Gastroesophageal sphincter (tissue), 4 donors: ENCODE measurements at regions not wholly inside any gene's neighbourhood (a gene's known extent, or its start where the extent isn't known, plus 50 kb on each side); places are given as distances from the start of the nearest gene placed in this dataset.

Experiments used
- ATAC-seq: fragments of 150-250 bp; one replicate; pipeline ENCODE4 v1.9.1; 2016; ENCODE audit warnings: mild to moderate bottlenecking, moderate library complexity
- H3K27ac ChIP-seq, 4 donors: fragments of 200-600 bp; sonication (generic) in 3 of 4; 1 replicate in 3 of 4; 2 replicates in 1 of 4; pipeline ENCODE4 v1.5.1; 2016 to 2019
- H3K27me3 ChIP-seq: fragments of 200-600 bp; sonication (generic); one replicate; pipeline ENCODE4 v1.5.1; 2019
- H3K36me3 ChIP-seq, 2 donors: fragments of 200-600 bp; sonication (generic); one replicate each; pipeline ENCODE4 v1.5.1; 2019; ENCODE audit warnings: control low read depth in 1 of 2
- H3K4me1 ChIP-seq, 3 donors: fragments of 200-600 bp; sonication (generic); 1 replicate in 2 of 3; 2 replicates in 1 of 3; pipeline ENCODE4 v1.5.1; 2016 to 2019; ENCODE audit warnings: control low read depth in 2 of 3
- H3K4me3 ChIP-seq, 2 donors: fragments of 200-600 bp; sonication (generic); one replicate each; pipeline ENCODE4 v1.5.1; 2019; ENCODE audit warnings: mild to moderate bottlenecking in 1 of 2, moderate library complexity in 1 of 2
- H3K9me3 ChIP-seq, 3 donors: fragments of 200-600 bp; sonication (generic); one replicate each; pipeline ENCODE4 v1.5.1; 2017 to 2019; ENCODE audit warnings: control low read depth in 2 of 3
- CTCF ChIP-seq, 4 experiments: fragments of 200-600 bp in 2 of 4; fragments of 450-650 bp in 2 of 4; sonication (generic) in 1 of 4; IDR thresholded peaks; one replicate each; pipeline ENCODE4 v1.5.1; 2017 to 2019; ENCODE audit warnings: antibody characterized with exemption in 4 of 4, mild to moderate bottlenecking in 2 of 4, moderate library complexity in 2 of 4
- EP300 ChIP-seq: sonication (generic); formaldehyde crosslinking; IDR thresholded peaks from one replicate; pipeline ENCODE4 v1.6.1; 2017; ENCODE audit warnings: antibody characterized with exemption, mild to moderate bottlenecking
- POLR2A ChIP-seq, 2 donors: fragments of 450-650 bp; IDR thresholded peaks; one replicate each; pipeline ENCODE4 v1.6.1; 2017; ENCODE audit warnings: antibody characterized with exemption in 2 of 2, mild to moderate bottlenecking in 2 of 2, moderate library complexity in 1 of 2
- POLR2AphosphoS5 ChIP-seq: sonication (generic); formaldehyde crosslinking; IDR thresholded peaks from one replicate; pipeline ENCODE4 v1.6.1; 2017; ENCODE audit warnings: antibody characterized with exemption
- WGBS, 2 donors: methylation state at CpG; one replicate each; pipeline ENCODE4 v1.1.5; 2018; ENCODE audit warnings: low coverage in 1 of 2; 5-methylcytosine and 5-hydroxymethylcytosine counted together

DNA sequence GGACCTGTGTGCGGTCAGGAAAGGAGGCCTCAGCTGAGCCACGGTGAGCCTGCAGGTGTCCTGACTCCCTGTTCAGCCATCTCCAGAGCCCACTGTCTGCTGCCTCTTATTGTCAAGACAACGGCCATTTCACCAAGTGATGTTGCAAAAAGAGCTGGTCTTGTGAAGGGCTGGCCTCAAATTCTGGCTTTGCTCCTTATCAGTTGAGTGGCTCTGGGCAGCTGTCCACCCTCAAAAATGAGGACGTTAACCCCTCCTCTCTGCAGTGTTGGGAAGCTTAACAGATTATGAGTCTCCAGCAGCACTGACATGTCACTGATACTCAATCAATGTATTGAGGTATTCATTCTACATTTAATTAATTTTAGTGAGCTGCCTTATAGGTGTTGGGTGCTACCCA, 171.1 kb upstream of the TOX3 start:
- H3K36me3 ChIP-seq: no peaks in the 10 kb centered on the region
- WGBS, 2 donors: 0 to 63% methylated on average over 1 of the region's 4 CpGs
- TF ChIP-seq POLR2AphosphoS5: no peak
- no peak for TF ChIP-seq POLR2A (IDR thresholded peaks at IDR 0.05)
- TF ChIP-seq EP300: no peak
- no peak for TF ChIP-seq CTCF (IDR thresholded peaks at IDR 0.05)
- no peak overlapping the region for H3K4me3 ChIP-seq
- H3K27me3 ChIP-seq: peaks cover 43% of the 10 kb centered on the region
- no peaks in the 10 kb centered on the region for H3K4me1 ChIP-seq
- H3K9me3 ChIP-seq: no peaks in the 10 kb centered on the region
- no peak overlapping the region for H3K27ac ChIP-seq
- no peak for ATAC-seq

- Histone ChIP-seq H3K9me3 (no peaks in the 10 kb centered on the region), H3K4me3 (no peak overlapping the region), H3K27ac (no peak overlapping the region), H3K4me1 (no peaks in the 10 kb centered on the region), H3K27me3 (peaks cover 39% of the 10 kb centered on the region), H3K36me3 (no peaks in the 10 kb centered on the region)
- no peak for ATAC-seq
- 20 to 31% methylated on average over 6 to 7 of the region's 7 CpGs for WGBS, 2 donors
- TF ChIP-seq POLR2AphosphoS5: no peak
- no peak for TF ChIP-seq POLR2A (IDR thresholded peaks at IDR 0.05)
- TF ChIP-seq CTCF (IDR thresholded peaks at IDR 0.05): no peak
- TF ChIP-seq EP300: no peak
Observed at GRCh38 chr16:52713740-52714139, 166.8 kb upstream of the TOX3 start.

DNA sequence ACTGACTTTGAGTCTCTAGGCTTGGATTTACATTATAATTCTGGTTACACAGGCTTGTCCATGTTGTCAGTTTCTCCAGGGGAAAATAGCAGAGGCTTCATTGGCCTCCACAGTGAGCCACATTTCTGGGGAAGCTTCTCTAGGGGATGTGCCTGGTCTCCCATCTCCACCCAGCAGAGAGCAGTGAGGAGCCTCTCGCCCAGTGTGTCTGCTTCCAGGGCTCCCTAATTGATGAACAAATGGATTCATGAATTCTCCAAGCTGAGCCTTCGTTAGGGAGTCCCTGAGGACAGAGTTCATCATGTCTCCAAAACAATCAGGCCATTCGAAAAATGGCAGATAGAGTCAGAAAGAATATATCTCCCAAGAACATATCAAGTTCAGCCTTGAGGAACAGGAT, 162.4 kb upstream of the TOX3 start:
- WGBS, 2 donors: 71 to 74% methylated on average over 1 to 2 of the region's 3 CpGs
- TF ChIP-seq CTCF (IDR thresholded peaks at IDR 0.05): no peak
- TF ChIP-seq EP300: no peak
- no peak for ATAC-seq

DNA sequence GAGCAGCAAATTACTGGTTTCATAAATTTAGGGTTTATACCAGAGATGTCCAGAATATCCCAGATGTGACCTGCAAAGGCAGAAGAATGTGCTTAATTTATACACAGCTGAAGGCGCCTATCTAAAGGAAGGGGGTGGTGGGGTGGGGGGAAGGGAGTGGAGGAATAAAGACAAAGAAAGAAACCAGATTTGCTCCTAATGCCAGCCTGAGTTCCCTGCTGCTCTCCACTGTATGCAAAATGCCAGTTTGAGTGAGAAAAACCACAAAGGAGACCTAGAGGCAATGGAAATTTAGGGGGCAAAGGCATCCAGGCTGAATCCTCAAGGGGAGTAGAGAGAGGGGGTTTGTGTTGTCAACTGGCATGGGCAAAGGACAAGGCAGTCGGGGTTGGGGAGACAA, 161.5 kb upstream of the TOX3 start:
- H3K9me3 ChIP-seq: no peaks in the 10 kb centered on the region
- 29 to 52% methylated on average over 2 of the region's 2 CpGs for WGBS, 2 donors

More for the DNA sequence above, 162.4 kb upstream of the TOX3 start:
- Histone ChIP-seq H3K27me3 (peaks cover 35% of the 10 kb centered on the region), H3K36me3 (no peaks in the 10 kb centered on the region), H3K4me1 (no peaks in the 10 kb centered on the region), H3K27ac (no peak overlapping the region), H3K9me3 (no peaks in the 10 kb centered on the region), H3K4me3 (no peak overlapping the region)

More for the DNA sequence above, 161.5 kb upstream of the TOX3 start:
- no peaks in the 10 kb centered on the region for H3K36me3 ChIP-seq
- H3K27me3 ChIP-seq: peaks cover 34% of the 10 kb centered on the region
- ATAC-seq: no peak
- no peaks in the 10 kb centered on the region for H3K4me1 ChIP-seq
- TF ChIP-seq POLR2A (IDR thresholded peaks at IDR 0.05) (no peak), EP300 (no peak), CTCF (IDR thresholded peaks at IDR 0.05) (no peak), POLR2AphosphoS5 (no peak)
- no peak overlapping the region for H3K27ac ChIP-seq
- H3K4me3 ChIP-seq: no peak overlapping the region
